ENCODE measurements at regions not wholly inside any gene's neighbourhood (a gene's known extent, or its start where the extent isn't known, plus 50 kb on each side); places are given as distances from the start of the nearest gene placed in this dataset.

DNA sequence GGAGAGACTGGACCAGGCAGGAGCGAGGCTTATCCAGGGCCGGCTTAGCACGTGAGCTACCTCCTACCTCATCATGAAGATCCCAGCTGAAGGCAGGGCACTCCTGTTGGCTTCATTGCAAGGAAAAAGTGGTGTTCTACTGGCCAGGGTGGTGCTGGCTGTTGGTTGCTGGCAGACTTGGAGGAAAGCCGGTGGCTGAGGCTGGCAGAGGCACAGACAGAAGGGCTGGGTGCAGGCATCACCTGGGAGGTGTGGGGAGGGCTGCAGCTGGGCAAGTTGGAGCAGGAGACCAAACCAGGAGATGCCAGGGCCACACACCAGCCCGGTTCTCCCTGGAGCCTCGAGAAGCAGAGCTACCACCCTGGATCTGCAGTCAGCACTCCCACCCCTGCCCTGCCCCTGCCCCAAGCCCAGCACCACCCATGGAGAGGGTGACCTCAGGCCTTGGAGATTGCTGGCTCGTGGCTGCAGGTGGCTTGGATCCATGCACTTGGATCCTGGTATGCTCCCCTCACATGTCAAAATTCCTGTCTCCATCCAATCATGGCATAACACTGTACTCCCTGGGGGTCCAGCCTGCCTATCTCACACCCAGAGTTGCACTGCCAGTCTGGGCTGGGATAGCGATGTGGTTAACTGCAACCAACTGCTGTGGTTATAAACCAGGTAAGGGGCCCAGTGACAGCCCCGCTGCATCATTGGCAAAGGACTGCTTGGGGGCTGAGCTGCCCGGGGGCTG, 49.7 kb downstream of the GLI2 start:
- no peak for DNase-seq (ENCODE audit: low read depth, low spot score)

- DNase-seq (ENCODE audit: low read depth, low spot score): peak; percentile 53
These were observed 50.6 kb downstream of the GLI2 start for GRCh38 chr2:120786038-120786960.

DNA sequence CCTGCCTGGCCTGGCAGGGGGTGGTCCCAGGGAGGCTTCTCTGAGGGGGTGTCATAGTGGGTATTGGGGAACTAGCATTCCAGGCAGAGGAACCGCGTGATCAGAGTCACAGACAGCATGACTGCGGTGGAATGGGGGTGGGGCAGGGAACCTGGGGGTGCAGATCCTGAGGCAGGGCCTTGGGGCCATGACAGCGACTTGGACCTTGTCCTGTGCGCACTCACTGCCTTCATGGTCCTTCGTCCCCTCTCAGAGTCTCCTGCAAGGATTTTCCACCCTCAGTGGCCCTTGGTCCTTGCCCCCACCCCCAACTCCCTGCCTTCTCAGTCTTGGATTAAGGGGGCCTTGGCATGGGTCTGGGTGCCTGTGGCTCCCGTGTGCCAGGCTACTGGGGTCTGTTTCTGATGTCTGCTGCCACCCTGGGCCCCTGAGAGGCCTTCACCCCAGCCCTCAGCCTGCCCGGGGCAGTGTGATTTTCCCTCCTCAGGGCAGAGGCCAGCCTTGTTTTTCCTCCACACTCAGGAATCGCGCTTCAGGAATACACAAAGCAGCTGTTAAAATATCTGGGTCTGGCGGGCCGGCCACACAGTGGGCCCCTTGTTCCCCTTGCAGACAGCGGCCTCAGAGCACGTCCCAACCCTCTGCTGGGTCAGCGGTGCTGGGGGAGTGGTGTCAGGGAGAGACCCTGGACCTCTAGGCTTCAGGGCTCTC, 51.6 kb downstream of the GLI2 start:
- no peak for DNase-seq (ENCODE audit: low read depth, low spot score)

DNA sequence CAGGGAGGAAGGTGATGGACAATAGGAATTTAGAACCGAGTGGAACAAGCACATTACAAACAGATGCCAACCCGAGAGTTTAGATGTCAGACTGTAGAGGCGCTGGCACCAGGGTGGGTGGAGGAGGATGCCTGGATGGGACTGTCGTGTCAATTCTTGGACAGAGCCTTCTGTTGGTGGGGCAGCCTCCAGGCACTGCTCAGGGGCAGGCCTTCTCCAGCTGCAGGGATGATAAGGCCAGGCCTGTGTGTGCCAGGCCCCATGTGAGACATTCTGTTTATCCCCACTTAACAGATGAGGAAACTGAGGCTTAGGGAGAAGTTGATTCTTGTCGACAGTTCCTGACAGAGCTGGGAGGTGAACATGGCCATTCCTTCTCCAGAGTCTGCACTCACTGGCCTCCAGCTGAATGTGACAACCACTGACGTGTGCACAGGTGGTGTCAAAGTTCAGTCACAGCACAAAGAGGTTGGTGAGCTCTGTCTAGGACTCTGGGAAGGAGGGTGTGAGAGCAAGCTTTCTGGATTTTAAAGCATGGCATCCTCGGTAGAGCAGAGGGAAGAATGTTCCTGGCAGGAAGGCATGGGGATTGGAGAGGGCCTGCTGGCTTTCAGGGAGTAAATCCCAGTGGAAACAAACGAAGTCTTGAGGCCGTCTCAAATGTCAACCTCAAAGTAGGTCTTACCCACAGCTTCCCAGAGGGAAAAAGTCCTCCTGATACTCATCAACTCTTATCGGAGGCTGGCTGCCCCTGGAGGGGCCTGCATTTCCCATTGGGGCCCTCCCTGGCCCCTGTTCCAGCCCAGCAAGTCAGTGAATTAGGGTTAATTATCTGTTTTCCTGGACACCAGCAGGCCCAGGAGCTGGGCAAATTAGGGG, 52.4 kb downstream of the GLI2 start:
- peak; percentile 54 for DNase-seq (ENCODE audit: low read depth, low spot score)

GRCh38 chr2:120791243-120791961, 55.7 kb downstream of the GLI2 start:
- no peak for DNase-seq (ENCODE audit: low read depth, low spot score)

DNA sequence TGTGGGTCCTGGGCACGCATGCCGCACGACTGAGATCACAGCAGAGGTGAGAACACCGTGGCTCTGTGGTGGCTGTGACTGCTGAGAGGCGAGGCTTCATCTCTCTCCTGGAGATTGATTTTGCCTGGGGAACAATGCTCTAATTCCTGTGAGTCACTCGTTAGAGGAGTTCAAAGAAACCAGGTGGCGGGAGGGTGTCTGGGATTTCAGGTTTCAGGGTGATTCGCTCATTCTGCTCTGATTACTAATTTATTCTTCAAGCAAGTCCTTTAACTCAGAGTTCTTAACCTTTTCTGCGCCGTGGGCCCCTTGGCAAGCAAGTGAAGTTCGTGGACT, 56.3 kb downstream of the GLI2 start:
- peak; percentile 50 for DNase-seq (ENCODE audit: low read depth, low spot score)

DNA sequence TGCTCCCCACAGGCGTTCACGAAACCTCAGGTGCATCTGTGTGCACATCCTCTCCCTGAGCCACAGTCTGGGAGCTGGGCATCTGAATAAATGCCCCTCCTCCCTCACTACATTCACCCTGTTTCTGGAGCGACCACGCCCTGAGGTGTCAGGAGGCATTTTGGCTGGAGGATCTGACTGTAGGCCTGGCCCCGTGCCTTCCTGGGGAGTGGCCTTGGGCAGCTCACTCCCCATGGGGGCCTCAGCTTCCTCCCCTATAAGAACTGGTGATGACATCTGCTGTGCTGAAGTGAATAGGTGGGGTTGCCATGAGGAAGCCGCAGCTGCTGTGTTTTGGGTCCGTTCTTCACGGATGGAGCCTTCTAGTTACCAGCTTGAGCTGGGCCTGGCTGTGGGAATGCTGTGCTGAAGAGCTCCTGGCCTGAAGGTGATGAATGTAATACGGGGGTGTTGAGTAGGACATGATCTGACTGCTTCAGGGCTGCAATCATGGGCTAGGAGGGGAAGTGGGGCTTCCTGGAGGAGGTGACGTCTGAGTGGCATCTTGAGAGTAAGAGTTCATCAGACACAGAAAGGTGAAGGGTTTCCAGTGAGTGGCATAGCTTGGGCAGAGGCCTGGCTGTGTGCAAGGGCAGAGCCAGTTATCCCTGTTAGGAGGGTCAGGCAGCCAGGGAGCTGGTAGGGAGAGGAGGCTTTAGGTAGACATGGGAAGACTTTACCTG, 58.2 kb downstream of the GLI2 start:
- DNase-seq (ENCODE audit: low read depth, low spot score): no peak

DNA sequence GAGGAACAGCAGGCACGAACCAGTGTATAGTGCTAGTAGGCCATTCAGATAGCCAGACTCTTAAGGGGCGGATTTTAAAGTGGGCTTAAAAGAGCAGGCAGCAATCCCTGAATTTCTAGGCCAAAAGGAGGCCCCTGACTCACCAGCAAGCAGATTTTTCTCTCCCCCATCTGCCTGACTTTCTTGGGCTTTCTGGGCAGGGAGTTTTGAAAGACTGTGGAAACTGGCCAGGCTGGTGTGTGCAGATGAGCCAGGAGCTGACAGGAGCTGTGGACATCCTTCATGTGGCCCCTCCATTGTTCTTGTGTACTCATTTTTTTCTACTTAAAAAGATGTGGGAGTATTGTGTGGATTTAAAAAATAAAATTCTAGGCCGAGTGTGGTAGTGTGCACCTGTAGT, 59.0 kb downstream of the GLI2 start:
- DNase-seq (ENCODE audit: low read depth, low spot score): no peak

DNA sequence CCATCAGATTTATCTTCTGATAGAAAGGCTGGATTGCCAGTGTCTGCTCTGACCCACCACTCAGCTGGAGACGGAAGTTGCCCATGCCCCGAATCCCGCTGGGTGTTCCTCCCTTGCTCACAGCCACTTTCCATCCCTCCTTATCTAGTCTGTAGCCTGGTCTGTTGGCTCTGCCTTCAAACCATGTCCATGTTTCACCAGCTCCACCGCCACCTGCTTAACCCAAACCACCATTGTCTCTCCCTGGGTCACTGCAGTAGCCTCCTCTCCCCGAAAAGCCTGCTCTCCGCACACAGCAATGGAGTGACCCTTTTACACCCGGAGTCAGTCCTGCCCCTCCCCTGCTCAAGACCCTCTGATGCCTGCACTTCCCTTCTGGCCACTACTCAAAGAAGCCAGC, 60.4 kb downstream of the GLI2 start:
- DNase-seq (ENCODE audit: low read depth, low spot score): no peak

- DNase-seq (ENCODE audit: low read depth, low spot score): no peak
These were observed 62.0 kb downstream of the GLI2 start for GRCh38 chr2:120797421-120798221.

- no peak for DNase-seq (ENCODE audit: low read depth, low spot score)
These were observed 63.0 kb downstream of the GLI2 start for GRCh38 chr2:120798567-120799247.

DNA sequence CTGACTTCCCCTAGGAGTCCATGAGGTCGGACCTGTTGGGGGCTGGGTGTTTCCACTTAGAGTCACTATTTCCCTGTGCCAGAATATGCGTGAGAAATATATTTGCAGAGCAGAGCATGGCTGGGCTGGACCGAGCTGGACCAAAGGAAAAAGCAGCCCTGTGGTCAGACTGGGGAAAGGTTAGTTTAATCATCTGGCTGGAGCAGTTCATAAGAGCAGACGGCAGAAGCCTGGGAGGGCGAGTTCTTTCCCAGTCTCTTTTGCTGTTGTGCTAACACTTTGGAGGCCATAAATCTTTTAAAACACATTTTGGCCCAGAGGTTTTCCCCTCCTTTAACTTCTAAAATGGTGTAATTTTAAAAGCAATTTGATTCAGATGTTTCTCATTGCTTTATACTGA, 66.5 kb downstream of the GLI2 start:
- no peak for DNase-seq (ENCODE audit: low read depth, low spot score)

- DNase-seq (ENCODE audit: low read depth, low spot score): no peak
These were observed 67.3 kb downstream of the GLI2 start for GRCh38 chr2:120802867-120803484.

DNA sequence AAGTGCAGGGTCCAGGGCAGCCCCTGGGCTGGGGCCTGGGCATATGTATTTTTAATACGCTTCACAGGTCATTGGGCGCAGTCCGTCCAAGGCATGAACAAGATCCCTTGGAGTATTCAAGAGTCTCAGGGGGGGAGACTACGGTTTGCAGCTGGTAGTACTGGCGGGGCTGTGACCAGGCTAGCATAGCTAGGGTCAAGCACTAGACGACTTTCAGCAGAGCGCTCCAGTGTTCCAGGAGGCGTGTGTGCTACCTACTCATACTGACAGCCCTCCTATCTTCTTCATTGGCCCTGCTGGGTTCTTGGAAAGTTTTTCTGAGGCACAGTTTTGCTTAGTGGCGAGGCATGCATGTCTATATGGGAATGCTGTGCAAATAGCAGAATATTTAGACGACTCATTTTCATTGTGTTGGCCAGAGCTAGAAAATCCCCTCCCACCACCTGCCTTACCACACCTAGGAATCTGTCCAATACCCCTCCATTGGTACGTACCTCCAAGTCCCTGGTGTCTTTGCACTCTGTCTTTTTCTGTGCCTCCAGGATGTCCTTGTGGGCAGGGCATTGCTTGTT, 68.2 kb downstream of the GLI2 start:
- DNase-seq (ENCODE audit: low read depth, low spot score): no peak

DNA sequence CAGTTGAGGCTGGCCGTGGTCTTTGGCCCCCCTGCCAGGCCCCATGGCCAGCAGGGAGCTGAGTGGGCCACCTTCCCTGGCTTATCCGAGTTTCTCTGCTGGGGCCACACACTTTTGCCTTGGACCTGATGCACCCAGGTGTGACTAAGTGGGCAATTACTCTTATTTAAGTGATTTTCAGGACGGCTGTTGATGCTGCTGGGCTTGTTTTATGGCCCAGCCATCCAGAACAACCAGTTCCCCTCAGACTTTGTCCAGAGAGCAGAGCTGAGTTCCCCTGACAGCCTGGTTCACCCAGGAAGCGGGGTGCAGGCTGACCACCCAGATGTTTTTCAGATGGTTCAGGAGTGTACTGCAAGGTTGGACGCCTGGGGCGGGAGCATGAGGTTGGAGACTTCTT, 68.8 kb downstream of the GLI2 start:
- no peak for DNase-seq (ENCODE audit: low read depth, low spot score)

DNA sequence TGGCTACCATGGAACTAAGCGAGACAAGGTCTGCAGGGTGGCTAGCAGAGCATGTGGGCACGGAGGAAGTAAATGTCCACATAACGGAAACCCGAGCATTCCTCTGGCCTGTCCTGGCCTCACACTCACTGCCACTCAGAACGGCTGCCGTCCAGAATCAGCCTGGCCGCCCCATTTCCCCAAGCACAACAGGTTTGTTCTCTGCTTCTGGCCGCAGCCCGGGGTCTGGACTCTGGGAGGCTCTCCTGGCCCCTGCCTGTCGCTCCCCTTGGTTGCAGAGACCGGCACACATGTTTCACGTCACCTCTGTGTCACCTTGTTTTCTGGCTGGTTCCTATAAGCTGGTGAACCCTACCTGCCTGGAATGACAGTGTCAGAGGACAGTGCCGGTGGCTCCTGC, 69.3 kb downstream of the GLI2 start:
- no peak for DNase-seq (ENCODE audit: low read depth, low spot score)

DNA sequence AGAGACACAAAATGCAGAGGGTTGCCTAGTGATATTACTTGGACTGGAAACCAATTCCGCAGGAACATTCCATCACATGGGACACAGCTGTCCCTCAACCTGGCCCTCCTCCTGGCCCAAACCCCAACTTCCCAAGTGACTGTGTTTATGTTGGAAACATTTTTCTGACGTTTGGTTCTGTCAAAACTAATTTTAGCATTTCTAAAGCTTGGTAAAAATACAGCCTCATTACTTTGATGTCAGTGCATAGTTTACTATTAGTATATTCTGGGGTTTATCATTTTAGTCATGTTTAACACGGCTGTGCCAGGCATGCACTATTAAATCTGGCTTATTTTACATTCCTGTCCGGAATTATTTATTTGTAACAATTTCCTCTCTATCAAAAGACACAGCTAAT, 69.9 kb downstream of the GLI2 start:
- no peak for DNase-seq (ENCODE audit: low read depth, low spot score)

DNA sequence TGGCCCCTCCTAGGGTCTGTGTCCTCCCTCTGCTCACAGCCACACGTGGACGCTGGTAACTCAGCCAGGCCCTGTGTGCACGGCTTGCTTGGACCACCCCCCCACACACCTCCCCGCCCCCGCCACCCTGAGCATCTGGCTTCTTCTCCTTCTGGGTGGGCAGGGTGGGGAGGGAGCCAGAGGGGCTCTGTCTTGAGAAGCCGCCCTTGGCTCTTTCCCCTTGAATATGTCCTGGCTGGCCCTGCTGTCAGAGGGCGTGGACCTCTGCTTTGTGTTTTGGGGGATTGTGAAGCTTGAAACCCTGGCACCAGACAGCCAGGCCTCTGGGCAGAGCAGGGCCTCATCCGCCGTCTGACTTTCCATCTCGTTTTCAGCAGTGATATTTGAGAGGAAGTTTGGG, 72.1 kb downstream of the GLI2 start:
- no peak for DNase-seq (ENCODE audit: low read depth, low spot score)
